Skeletal muscle satellite cell (primary cell): ENCODE measurements at regions not wholly inside any gene's neighbourhood (a gene's known extent, or its start where the extent isn't known, plus 50 kb on each side); places are given as distances from the start of the nearest gene placed in this dataset.

Experiments used
- H3K27me3 ChIP-seq: 2 replicates; pipeline ENCODE4 v1.7.0; 2013; ENCODE audit warnings: low read length; ENCODE audit not compliant: control insufficient read depth, insufficient read depth
- H3K36me3 ChIP-seq: 2 replicates; pipeline ENCODE4 v1.7.0; 2013; ENCODE audit warnings: mild to moderate bottlenecking, control low read depth, low read length; ENCODE audit not compliant: insufficient read depth
- H3K4me1 ChIP-seq: 2 replicates; pipeline ENCODE4 v1.7.0; 2013; ENCODE audit warnings: low read length; ENCODE audit not compliant: control insufficient read depth, insufficient read depth
- H3K4me2 ChIP-seq: 2 replicates; pipeline ENCODE4 v1.7.0; 2013; ENCODE audit warnings: mild to moderate bottlenecking, low read length
- H3K4me3 ChIP-seq: 2 replicates; pipeline ENCODE4 v1.7.0; 2013; ENCODE audit warnings: low read length
- H3K9ac ChIP-seq: 2 replicates; pipeline ENCODE4 v1.7.0; 2013; ENCODE audit warnings: mild to moderate bottlenecking, low read depth, low read length, moderate library complexity
- H3K9me3 ChIP-seq: replicated peaks from 2 replicates; pipeline ENCODE4 v1.7.0; 2013; ENCODE audit warnings: mild to moderate bottlenecking, control low read depth, low read length

- no peak overlapping the region for H3K4me2 ChIP-seq
Observed at GRCh38 chr4:53695540-53696463, 104.5 kb upstream of the LNX1 start.

GRCh38 chr4:53694666-53695065, 103.4 kb upstream of the LNX1 start:
- H3K4me3 ChIP-seq = no peak overlapping the region
- no peak overlapping the region for H3K4me2 ChIP-seq
- H3K36me3 ChIP-seq = no peaks in the 10 kb centered on the region
- H3K9me3 ChIP-seq = no peaks in the 10 kb centered on the region
- peaks cover 4% of the 10 kb centered on the region for H3K4me1 ChIP-seq
- no peak overlapping the region for H3K9ac ChIP-seq
- H3K27me3 ChIP-seq = no peaks in the 10 kb centered on the region

More at GRCh38 chr4:53695540-53696463, 104.5 kb upstream of the LNX1 start:
- no peak overlapping the region for H3K9ac ChIP-seq
- H3K36me3 ChIP-seq = no peaks in the 10 kb centered on the region
- peaks cover 4% of the 10 kb centered on the region for H3K4me1 ChIP-seq
- H3K27me3 ChIP-seq = no peaks in the 10 kb centered on the region
- no peak overlapping the region for H3K4me3 ChIP-seq
- H3K9me3 ChIP-seq = no peaks in the 10 kb centered on the region

- Histone ChIP-seq H3K4me3 (no peak overlapping the region), H3K4me1 (peaks cover 7% of the 10 kb centered on the region), H3K9me3 (no peaks in the 10 kb centered on the region), H3K9ac (no peak overlapping the region), H3K27me3 (no peaks in the 10 kb centered on the region), H3K4me2 (no peak overlapping the region), H3K36me3 (no peaks in the 10 kb centered on the region)
Observed at GRCh38 chr4:53693909-53694308, 102.6 kb upstream of the LNX1 start.

GRCh38 chr4:53693408-53693807, 102.1 kb upstream of the LNX1 start:
- Histone ChIP-seq H3K9me3 (no peaks in the 10 kb centered on the region), H3K4me2 (no peak overlapping the region), H3K36me3 (no peaks in the 10 kb centered on the region), H3K9ac (no peak overlapping the region), H3K4me1 (peaks cover 11% of the 10 kb centered on the region), H3K27me3 (no peaks in the 10 kb centered on the region), H3K4me3 (no peak overlapping the region)

- Histone ChIP-seq H3K36me3 (no peaks in the 10 kb centered on the region), H3K9me3 (no peaks in the 10 kb centered on the region), H3K4me3 (no peak overlapping the region), H3K4me1 (peaks cover 22% of the 10 kb centered on the region), H3K27me3 (no peaks in the 10 kb centered on the region), H3K9ac (no peak overlapping the region), H3K4me2 (peak overlapping the region; percentile 29)
Observed at GRCh38 chr4:53688186-53688790, 97.0 kb upstream of the LNX1 start.

- Histone ChIP-seq H3K9me3 (no peaks in the 10 kb centered on the region), H3K4me2 (no peak overlapping the region), H3K4me1 (peaks cover 35% of the 10 kb centered on the region), H3K27me3 (no peaks in the 10 kb centered on the region), H3K36me3 (no peaks in the 10 kb centered on the region), H3K9ac (no peak overlapping the region), H3K4me3 (no peak overlapping the region)
Observed at GRCh38 chr4:53686521-53686920, 95.2 kb upstream of the LNX1 start.

GRCh38 chr4:53684136-53685130, 93.1 kb upstream of the LNX1 start:
- no peaks in the 10 kb centered on the region for H3K36me3 ChIP-seq
- no peak overlapping the region for H3K9ac ChIP-seq
- no peaks in the 10 kb centered on the region for H3K27me3 ChIP-seq
- peaks cover 36% of the 10 kb centered on the region for H3K4me1 ChIP-seq
- no peak overlapping the region for H3K4me3 ChIP-seq
- H3K9me3 ChIP-seq = no peaks in the 10 kb centered on the region
- H3K4me2 ChIP-seq = no peak overlapping the region

GRCh38 chr4:53682908-53683307, 91.6 kb upstream of the LNX1 start:
- no peak overlapping the region for H3K4me3 ChIP-seq
- H3K4me2 ChIP-seq = no peak overlapping the region
- no peak overlapping the region for H3K9ac ChIP-seq
- no peaks in the 10 kb centered on the region for H3K36me3 ChIP-seq
- no peaks in the 10 kb centered on the region for H3K9me3 ChIP-seq
- no peaks in the 10 kb centered on the region for H3K27me3 ChIP-seq
- H3K4me1 ChIP-seq = peaks cover 25% of the 10 kb centered on the region

- H3K27me3 ChIP-seq = no peaks in the 10 kb centered on the region
- H3K4me2 ChIP-seq = no peak overlapping the region
- H3K9me3 ChIP-seq = no peaks in the 10 kb centered on the region
- no peak overlapping the region for H3K9ac ChIP-seq
- H3K4me1 ChIP-seq = peaks cover 18% of the 10 kb centered on the region
- H3K4me3 ChIP-seq = no peak overlapping the region
- no peaks in the 10 kb centered on the region for H3K36me3 ChIP-seq
Observed at GRCh38 chr4:53682196-53682595, 90.9 kb upstream of the LNX1 start.

- peaks cover 26% of the 10 kb centered on the region for H3K4me1 ChIP-seq
- H3K4me2 ChIP-seq = no peak overlapping the region
- H3K9ac ChIP-seq = no peak overlapping the region
- H3K9me3 ChIP-seq = no peaks in the 10 kb centered on the region
- no peaks in the 10 kb centered on the region for H3K27me3 ChIP-seq
- no peak overlapping the region for H3K4me3 ChIP-seq
- no peaks in the 10 kb centered on the region for H3K36me3 ChIP-seq
Observed at GRCh38 chr4:53680598-53680997, 89.3 kb upstream of the LNX1 start.

GRCh38 chr4:53680168-53680567, 88.9 kb upstream of the LNX1 start:
- Histone ChIP-seq H3K36me3 (no peaks in the 10 kb centered on the region), H3K27me3 (no peaks in the 10 kb centered on the region), H3K9me3 (no peaks in the 10 kb centered on the region), H3K4me3 (no peak overlapping the region), H3K9ac (no peak overlapping the region), H3K4me1 (peaks cover 26% of the 10 kb centered on the region), H3K4me2 (no peak overlapping the region)
